HepG2 (cell line): ENCODE measurements at regions not wholly inside any gene's neighbourhood (a gene's known extent, or its start where the extent isn't known, plus 50 kb on each side); places are given as distances from the start of the nearest gene placed in this dataset.
A peak's percentile ranks its signal among the peaks of the same experiment; 100 is the strongest.

Source experiments
- CHCHD3 ChIP-seq: sonication (generic); formaldehyde crosslinking; IDR thresholded peaks from 2 replicates; pipeline ENCODE4 v1.8.0; 2022; ENCODE audit warnings: mild to moderate bottlenecking, missing genetic modification reagents, moderate library complexity
- FOSL1 ChIP-seq: sonication (generic); formaldehyde crosslinking; IDR thresholded peaks from 2 replicates; pipeline ENCODE4 v1.9.0; 2021; ENCODE audit warnings: missing genetic modification reagents, borderline replicate concordance
- GATA4 ChIP-seq: sonication (generic); IDR thresholded peaks from 2 replicates; pipeline ENCODE4 v1.6.1; 2016; ENCODE audit warnings: antibody characterized with exemption, low read depth, borderline replicate concordance
- GMEB2 ChIP-seq: IDR thresholded peaks from 2 replicates; pipeline ENCODE4 v1.6.1; 2016; ENCODE audit warnings: missing biosample characterization, missing genetic modification reagents, low read depth
- HNRNPUL1 ChIP-seq: fragments of 200-400 bp; formaldehyde crosslinking; IDR thresholded peaks from 2 replicates; pipeline ENCODE4 v1.6.1; 2017; ENCODE audit warnings: low read depth, mild to moderate bottlenecking, low read length, moderate library complexity
- HOXA5 ChIP-seq: sonication (generic); formaldehyde crosslinking; IDR thresholded peaks from 2 replicates; pipeline ENCODE4 v1.4.0; 2020; ENCODE audit warnings: missing genetic modification reagents
- KDM2A ChIP-seq: sonication (generic); formaldehyde crosslinking; IDR thresholded peaks from 2 replicates; pipeline ENCODE4 v1.4.0; 2020; ENCODE audit warnings: low read depth, missing genetic modification reagents, borderline replicate concordance
- KLF9 ChIP-seq: IDR thresholded peaks from 2 replicates; pipeline ENCODE4 v1.6.1; 2016; ENCODE audit warnings: low read depth
- MAFF ChIP-seq: IDR thresholded peaks from 2 replicates; pipeline ENCODE4 v1.6.1; 2011; ENCODE audit warnings: low read depth, low read length, improper control_type of control experiment
- NKX3-1 ChIP-seq: sonication (generic); formaldehyde crosslinking; IDR thresholded peaks from 2 replicates; pipeline ENCODE4 v1.5.0; 2020; ENCODE audit warnings: missing genetic modification reagents
- NONO ChIP-seq, 2 experiments: fragments of 450-650 bp in 1 of 2; sonication (generic) in 1 of 2; formaldehyde crosslinking in 1 of 2; IDR thresholded peaks in 1 of 2; conservative IDR thresholded peaks in 1 of 2; 2 replicates each; pipeline versions ENCODE4 v1.6.1 to v1.8.0; 2017 to 2022; ENCODE audit warnings: mild to moderate bottlenecking in 1 of 2, missing genetic modification reagents in 1 of 2, moderate library complexity in 1 of 2
- PRDM4 ChIP-seq: sonication (generic); formaldehyde crosslinking; IDR thresholded peaks from 2 replicates; pipeline ENCODE4 v1.9.0; 2021; ENCODE audit warnings: missing genetic modification reagents, borderline replicate concordance
- SNAI1 ChIP-seq: sonication (generic); formaldehyde crosslinking; IDR thresholded peaks from 2 replicates; pipeline ENCODE4 v1.5.0; 2020; ENCODE audit warnings: mild to moderate bottlenecking, missing genetic modification reagents, borderline replicate concordance
- ZBTB33 ChIP-seq: sonication (generic); formaldehyde crosslinking; IDR thresholded peaks from 2 replicates; pipeline ENCODE4 v1.4.0; 2020; ENCODE audit warnings: missing genetic modification reagents
- ZNF10 ChIP-seq: sonication (generic); formaldehyde crosslinking; IDR thresholded peaks from 2 replicates; pipeline ENCODE4 v1.4.0; 2020; ENCODE audit warnings: mild to moderate bottlenecking, low read depth, missing genetic modification reagents, borderline replicate concordance
- ZNF207 ChIP-seq: fragments of 450-650 bp; IDR thresholded peaks from 2 replicates; pipeline ENCODE4 v1.6.1; 2016; ENCODE audit warnings: antibody characterized with exemption, borderline replicate concordance
- ZNF367 ChIP-seq: sonication (generic); formaldehyde crosslinking; IDR thresholded peaks from 2 replicates; pipeline ENCODE4 v1.4.0; 2020; ENCODE audit warnings: missing genetic modification reagents, borderline replicate concordance
- ZNF644 ChIP-seq: IDR thresholded peaks from 2 replicates; pipeline ENCODE4 v1.6.1; 2016; ENCODE audit warnings: low read depth
- ZNF670 ChIP-seq: sonication (generic); formaldehyde crosslinking; IDR thresholded peaks from 2 replicates; pipeline ENCODE4 v1.8.0; 2022; ENCODE audit warnings: mild to moderate bottlenecking, missing genetic modification reagents, borderline replicate concordance
- ZNF703 ChIP-seq: sonication (generic); formaldehyde crosslinking; IDR thresholded peaks from 2 replicates; pipeline ENCODE4 v1.5.1; 2020; ENCODE audit warnings: missing genetic modification reagents, mild to moderate bottlenecking, moderate library complexity, borderline replicate concordance
- ZSCAN22 ChIP-seq: sonication (generic); formaldehyde crosslinking; IDR thresholded peaks from 2 replicates; pipeline ENCODE4 v1.4.0; 2020; ENCODE audit warnings: mild to moderate bottlenecking, missing genetic modification reagents
- TF ChIP-seq, protein P1 (sequence below), 2 experiments: sonication (generic) in 1 of 2; formaldehyde crosslinking in 1 of 2; IDR thresholded peaks; 2 replicates each; pipeline versions ENCODE4 v1.5.1 to v1.6.1; 2011 to 2020; ENCODE audit warnings: borderline replicate concordance in 1 of 2, low read depth in 1 of 2, low read length in 1 of 2, mild to moderate bottlenecking in 1 of 2, missing genetic modification reagents in 1 of 2, moderate library complexity in 1 of 2

DNA sequence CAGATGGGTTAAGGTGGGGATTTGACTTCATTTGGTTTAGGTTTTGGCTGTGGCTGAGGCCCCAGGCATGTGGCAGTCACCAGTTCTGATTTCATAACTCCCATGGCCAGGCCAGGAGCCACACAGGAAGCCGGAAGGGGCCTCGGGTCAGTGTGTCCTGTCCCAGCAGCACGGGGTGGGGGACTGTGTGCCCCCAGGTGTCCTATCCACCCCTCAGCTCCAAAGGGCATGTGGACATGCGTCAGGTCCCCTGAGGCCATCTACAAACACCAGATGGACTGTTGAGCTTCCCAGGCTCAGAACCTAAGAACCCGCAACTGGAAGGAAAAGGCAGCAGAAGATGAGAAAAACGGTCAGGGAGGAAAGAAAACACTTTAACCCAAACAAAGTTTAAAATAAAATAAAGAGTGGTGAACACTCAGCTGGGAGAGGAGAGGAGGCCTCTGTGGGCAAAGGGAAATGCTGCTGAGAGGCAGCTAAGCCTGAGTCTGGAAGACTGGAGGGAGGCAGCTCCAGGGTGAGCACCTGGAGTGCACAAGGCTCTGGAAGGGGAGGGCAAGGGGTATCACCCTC is 260.8 kb downstream of the AUH start (continued):
- TF ChIP-seq NONO (IDR thresholded peaks at IDR 0.05) (no peak), NONO (CRISPR knock-in tag; conservative IDR thresholded peaks at IDR 0.05) (no peak; the same call in 1 of the 2 replicates), ZNF367 (CRISPR knock-in tag) (no peak), ZNF703 (CRISPR knock-in tag) (no peak), CHCHD3 (CRISPR knock-in tag) (no peak), GATA4 (0 out of 2 replicates have a peak, but pooled peaks have one; percentile 66), SNAI1 (CRISPR knock-in tag) (0 out of 2 replicates have a peak, but pooled peaks have one; percentile 64), MAFF (no peak), KDM2A (CRISPR knock-in tag) (no peak), FOSL1 (CRISPR knock-in tag) (peak; percentile 23; the same call in 1 of the 2 replicates), HNRNPUL1 (no peak), ZNF10 (CRISPR knock-in tag) (no peak), KLF9 (CRISPR knock-in tag) (no peak), NKX3-1 (CRISPR knock-in tag) (no peak), ZBTB33 (peak; percentile 76), HOXA5 (peak; percentile 79; the same call in 1 of the 2 replicates), ZNF644 (peak; percentile 95), ZSCAN22 (no peak), PRDM4 (CRISPR knock-in tag) (no peak), GMEB2 (no peak), ZNF670 (CRISPR knock-in tag) (peak; percentile 99), ZNF207 (no peak)
- TF ChIP-seq, protein P1, sequence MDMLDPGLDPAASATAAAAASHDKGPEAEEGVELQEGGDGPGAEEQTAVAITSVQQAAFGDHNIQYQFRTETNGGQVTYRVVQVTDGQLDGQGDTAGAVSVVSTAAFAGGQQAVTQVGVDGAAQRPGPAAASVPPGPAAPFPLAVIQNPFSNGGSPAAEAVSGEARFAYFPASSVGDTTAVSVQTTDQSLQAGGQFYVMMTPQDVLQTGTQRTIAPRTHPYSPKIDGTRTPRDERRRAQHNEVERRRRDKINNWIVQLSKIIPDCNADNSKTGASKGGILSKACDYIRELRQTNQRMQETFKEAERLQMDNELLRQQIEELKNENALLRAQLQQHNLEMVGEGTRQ (IDR thresholded peaks at IDR 0.05; ENCODE audit: low read depth, low read length), result no peak
- TF ChIP-seq, protein P1 (CRISPR knock-in tag; IDR thresholded peaks at IDR 0.05; ENCODE audit: borderline replicate concordance), result 0 out of 2 replicates have a peak, but pooled peaks have one; percentile 34
